Mesendoderm (in vitro differentiated cells): ENCODE measurements at regions not wholly inside any gene's neighbourhood (a gene's known extent, or its start where the extent isn't known, plus 50 kb on each side); places are given as distances from the start of the nearest gene placed in this dataset.

Experiments used
- DNase-seq: peaks from one replicate; pipeline ENCODE4 v3.0.0; 2013
- H2AK5ac ChIP-seq: 2 replicates; pipeline ENCODE4 v1.6.1; 2013; ENCODE audit warnings: low read length, inconsistent platforms
- H2BK120ac ChIP-seq: 2 replicates; pipeline ENCODE4 v1.6.1; 2013; ENCODE audit warnings: low read depth, mild to moderate bottlenecking, low read length, moderate library complexity, mixed read lengths
- H2BK15ac ChIP-seq: replicated peaks from 2 replicates; pipeline ENCODE4 v1.6.1; 2013; ENCODE audit warnings: low read depth, mild to moderate bottlenecking, moderate library complexity
- H2BK5ac ChIP-seq: 2 replicates; pipeline ENCODE4 v1.6.1; 2013; ENCODE audit warnings: low read length, inconsistent platforms
- H3K18ac ChIP-seq: 2 replicates; pipeline ENCODE4 v1.6.1; 2013; ENCODE audit warnings: mild to moderate bottlenecking, low read length, mixed read lengths
- H3K23ac ChIP-seq: one replicate; pipeline ENCODE4 v1.6.1; 2013; ENCODE audit warnings: low read length
- H3K27ac ChIP-seq: 2 replicates; pipeline ENCODE4 v1.5.1; 2013; ENCODE audit warnings: low read depth, mild to moderate bottlenecking, inconsistent platforms, low read length, moderate library complexity
- H3K27me3 ChIP-seq: 2 replicates; pipeline ENCODE4 v1.6.1; 2013; ENCODE audit warnings: low read length, control low read depth, mild to moderate bottlenecking, inconsistent platforms; ENCODE audit not compliant: insufficient read depth, poor library complexity
- H3K36me3 ChIP-seq: 2 replicates; pipeline ENCODE4 v1.6.1; 2013; ENCODE audit warnings: low read length, inconsistent platforms; ENCODE audit not compliant: control insufficient read depth, insufficient read depth
- H3K4ac ChIP-seq: one replicate; pipeline ENCODE4 v1.6.1; 2013; ENCODE audit warnings: low read depth, mild to moderate bottlenecking, low read length, moderate library complexity
- H3K4me1 ChIP-seq: 2 replicates; pipeline ENCODE4 v1.6.1; 2013; ENCODE audit warnings: low read depth, low read length, inconsistent platforms; ENCODE audit not compliant: control insufficient read depth
- H3K4me2 ChIP-seq: 2 replicates; pipeline ENCODE4 v1.6.1; 2013; ENCODE audit warnings: low read length
- H3K4me3 ChIP-seq: 2 replicates; pipeline ENCODE4 v1.5.1; 2013; ENCODE audit warnings: mild to moderate bottlenecking, low read length
- H3K56ac ChIP-seq: one replicate; pipeline ENCODE4 v1.6.1; 2013; ENCODE audit warnings: low read length
- H3K79me1 ChIP-seq: 2 replicates; pipeline ENCODE4 v1.6.1; 2013; ENCODE audit warnings: low read length, inconsistent platforms
- H3K79me2 ChIP-seq: 2 replicates; pipeline ENCODE4 v1.6.1; 2013; ENCODE audit warnings: mild to moderate bottlenecking, low read length; ENCODE audit not compliant: control insufficient read depth, insufficient read depth
- H3K9ac ChIP-seq: 2 replicates; pipeline ENCODE4 v1.6.1; 2013; ENCODE audit warnings: low read length, inconsistent platforms
- H4K5ac ChIP-seq: one replicate; pipeline ENCODE4 v1.6.1; 2013; ENCODE audit warnings: low read length
- H4K8ac ChIP-seq: one replicate; pipeline ENCODE4 v1.6.1; 2013; ENCODE audit warnings: low read depth, mild to moderate bottlenecking, control low read depth, low read length, moderate library complexity
- WGBS: extraction: QIAGEN DNeasy Blood & Tissue Kit; methylation state at CpG from one replicate; pipeline ENCODE4 v1.1.7; 2013; ENCODE audit warnings: low lambda C conversion rate, missing lambda C conversion rate; ENCODE audit not compliant: insufficient coverage; ENCODE audit errors: extremely low coverage; 5-methylcytosine and 5-hydroxymethylcytosine counted together

- WGBS = no CpG with 5 or more reads among the region's 12 CpGs
- H2BK15ac ChIP-seq = no peak overlapping the region
- H3K9ac ChIP-seq = no peak overlapping the region
- H4K8ac ChIP-seq = no peak overlapping the region
- H3K79me2 ChIP-seq = no peaks in the 10 kb centered on the region
- no peak overlapping the region for H3K56ac ChIP-seq
- H2AK5ac ChIP-seq = no peak overlapping the region
- no peak overlapping the region for H3K4me3 ChIP-seq
- H3K27me3 ChIP-seq = no peaks in the 10 kb centered on the region
- no peak overlapping the region for H3K18ac ChIP-seq
- H3K36me3 ChIP-seq = no peaks in the 10 kb centered on the region
- no peak overlapping the region for H3K4me2 ChIP-seq
- DNase-seq = no peak
- no peak overlapping the region for H3K27ac ChIP-seq
- H3K4ac ChIP-seq = no peak overlapping the region
- no peak overlapping the region for H4K5ac ChIP-seq
- no peaks in the 10 kb centered on the region for H3K79me1 ChIP-seq
- no peak overlapping the region for H2BK120ac ChIP-seq
- H2BK5ac ChIP-seq = no peak overlapping the region
- H3K23ac ChIP-seq = no peak overlapping the region
- H3K4me1 ChIP-seq = no peaks in the 10 kb centered on the region
Observed at GRCh38 chr20:57913156-57913930, 203.5 kb upstream of the PMEPA1 start.

- Histone ChIP-seq H3K18ac (no peak overlapping the region), H2AK5ac (no peak overlapping the region), H3K27ac (no peak overlapping the region), H3K79me1 (no peaks in the 10 kb centered on the region), H4K5ac (no peak overlapping the region), H3K23ac (no peak overlapping the region), H3K56ac (no peak overlapping the region), H3K36me3 (no peaks in the 10 kb centered on the region), H3K4me3 (no peak overlapping the region), H3K4ac (no peak overlapping the region), H2BK5ac (no peak overlapping the region), H3K4me1 (no peaks in the 10 kb centered on the region), H4K8ac (no peak overlapping the region), H3K9ac (no peak overlapping the region), H3K79me2 (no peaks in the 10 kb centered on the region), H2BK15ac (no peak overlapping the region), H3K4me2 (no peak overlapping the region), H2BK120ac (no peak overlapping the region), H3K27me3 (no peaks in the 10 kb centered on the region)
- no peak for DNase-seq
- WGBS = no CpG with 5 or more reads among the region's 6 CpGs
Observed at GRCh38 chr20:57912227-57912582, 202.4 kb upstream of the PMEPA1 start.

- no peak overlapping the region for H3K18ac ChIP-seq
- no peak overlapping the region for H2BK5ac ChIP-seq
- H3K4me2 ChIP-seq = no peak overlapping the region
- H4K5ac ChIP-seq = no peak overlapping the region
- no peak overlapping the region for H3K56ac ChIP-seq
- H2BK15ac ChIP-seq = no peak overlapping the region
- H3K4ac ChIP-seq = no peak overlapping the region
- no peak overlapping the region for H3K23ac ChIP-seq
- no peaks in the 10 kb centered on the region for H3K36me3 ChIP-seq
- H2AK5ac ChIP-seq = no peak overlapping the region
- no peak overlapping the region for H4K8ac ChIP-seq
- H3K27me3 ChIP-seq = no peaks in the 10 kb centered on the region
- H3K4me1 ChIP-seq = no peaks in the 10 kb centered on the region
- WGBS = no CpG with 5 or more reads among the region's 14 CpGs
- no peak overlapping the region for H2BK120ac ChIP-seq
- no peaks in the 10 kb centered on the region for H3K79me1 ChIP-seq
- H3K4me3 ChIP-seq = no peak overlapping the region
- H3K27ac ChIP-seq = no peak overlapping the region
- no peaks in the 10 kb centered on the region for H3K79me2 ChIP-seq
- no peak overlapping the region for H3K9ac ChIP-seq
- no peak for DNase-seq
Observed at GRCh38 chr20:57911512-57912226, 201.9 kb upstream of the PMEPA1 start.

- Histone ChIP-seq H3K9ac (no peak overlapping the region), H2BK120ac (no peak overlapping the region), H3K4me2 (no peak overlapping the region), H4K5ac (no peak overlapping the region), H3K27me3 (no peaks in the 10 kb centered on the region), H3K4ac (no peak overlapping the region), H3K79me1 (no peaks in the 10 kb centered on the region), H3K18ac (no peak overlapping the region), H2BK5ac (no peak overlapping the region), H3K56ac (no peak overlapping the region), H2AK5ac (no peak overlapping the region), H3K23ac (no peak overlapping the region), H3K79me2 (no peaks in the 10 kb centered on the region), H4K8ac (no peak overlapping the region), H2BK15ac (no peak overlapping the region), H3K36me3 (no peaks in the 10 kb centered on the region), H3K4me3 (no peak overlapping the region), H3K27ac (no peak overlapping the region), H3K4me1 (no peaks in the 10 kb centered on the region)
- no peak for DNase-seq
- no CpG with 5 or more reads among the region's 1 CpG for WGBS
Observed at GRCh38 chr20:57910716-57911115, 200.9 kb upstream of the PMEPA1 start.

- no CpG with 5 or more reads among the region's 4 CpGs for WGBS
- Histone ChIP-seq H3K18ac (no peak overlapping the region), H3K9ac (no peak overlapping the region), H4K5ac (no peak overlapping the region), H2AK5ac (no peak overlapping the region), H3K79me2 (no peaks in the 10 kb centered on the region), H3K79me1 (no peaks in the 10 kb centered on the region), H3K56ac (no peak overlapping the region), H3K4me2 (no peak overlapping the region), H2BK5ac (no peak overlapping the region), H3K4me1 (no peaks in the 10 kb centered on the region), H3K27me3 (no peaks in the 10 kb centered on the region), H3K23ac (no peak overlapping the region), H3K4me3 (no peak overlapping the region), H3K27ac (no peak overlapping the region), H3K4ac (no peak overlapping the region), H2BK15ac (no peak overlapping the region), H3K36me3 (no peaks in the 10 kb centered on the region), H4K8ac (no peak overlapping the region), H2BK120ac (no peak overlapping the region)
- DNase-seq = no peak
Observed at GRCh38 chr20:57909763-57910331, 200.0 kb upstream of the PMEPA1 start.
